Caco-2 (cell line): ENCODE measurements at regions not wholly inside any gene's neighbourhood (a gene's known extent, or its start where the extent isn't known, plus 50 kb on each side); places are given as distances from the start of the nearest gene placed in this dataset.

Experiments
- BruUV-seq: library from RNA; stranded (reverse); fragments of 400-500 nt; replicated peaks from 2 replicates; lab custom pipeline; 2021; lab: Mats Ljungman, UMichigan
- CTCF ChIA-PET: fragments of 300-600 bp; sonication (Branson Sonifier 250); formaldehyde crosslinking; loops from one replicate; lab custom pipeline; 2022; ENCODE audit warnings: antibody characterized with exemption; lab: Charles Lee
- POLR2A ChIA-PET: fragments of 300-600 bp; sonication (Branson Sonifier 250); formaldehyde crosslinking; loops from one replicate; lab custom pipeline; 2022; ENCODE audit warnings: antibody characterized with exemption; lab: Charles Lee
- DNase-seq, 2 experiments: peaks; one replicate each; pipeline versions ENCODE4 v3.0.0 to v3.0.0-alpha.2; 2020 to 2022
- H3K27me3 ChIP-seq: replicated peaks from 2 replicates; pipeline ENCODE4 v1.6.0; 2011; ENCODE audit warnings: low read length; ENCODE audit not compliant: control insufficient read depth, insufficient read depth
- H3K36me3 ChIP-seq: 2 replicates; pipeline ENCODE4 v1.5.1; 2011; ENCODE audit warnings: low read length; ENCODE audit not compliant: control insufficient read depth, insufficient read depth
- H3K4me1 ChIP-seq: fragments of 250-450 bp; sonication (Bioruptor Pico); 2 replicates; pipeline ENCODE4 v1.5.1; 2020; ENCODE audit warnings: mild to moderate bottlenecking
- H3K4me3 ChIP-seq: 2 replicates; pipeline ENCODE4 v1.5.1; 2011; ENCODE audit warnings: low read depth, mild to moderate bottlenecking, control low read depth, low read length
- H3K9me3 ChIP-seq: fragments of 250-450 bp; sonication (Bioruptor Pico); 2 replicates; pipeline ENCODE4 v1.5.1; 2020; ENCODE audit warnings: mild to moderate bottlenecking, moderate library complexity
- H3K27ac Mint-ChIP-seq: one replicate; pipeline ENCODE4 v1.8.0; 2022; ENCODE audit warnings: mixed read lengths; ENCODE audit not compliant: unreplicated experiment
- H3K27me3 Mint-ChIP-seq: one replicate; pipeline ENCODE4 v1.8.0; 2022; ENCODE audit warnings: mixed read lengths; ENCODE audit not compliant: insufficient read depth, unreplicated experiment
- H3K36me3 Mint-ChIP-seq: one replicate; pipeline ENCODE4 v1.8.0; 2022; ENCODE audit warnings: mild to moderate bottlenecking, mixed read lengths; ENCODE audit not compliant: insufficient read depth, unreplicated experiment
- H3K4me1 Mint-ChIP-seq: one replicate; pipeline ENCODE4 v1.8.0; 2022; ENCODE audit warnings: low read depth, mixed read lengths; ENCODE audit not compliant: unreplicated experiment
- H3K4me3 Mint-ChIP-seq: one replicate; pipeline ENCODE4 v1.8.0; 2022; ENCODE audit warnings: mild to moderate bottlenecking, moderate library complexity, mixed read lengths; ENCODE audit not compliant: unreplicated experiment
- H3K9me3 Mint-ChIP-seq: one replicate; pipeline ENCODE4 v1.8.0; 2022; ENCODE audit warnings: mixed read lengths; ENCODE audit not compliant: unreplicated experiment
- intact Hi-C: fragments of 100-400 bp; cut with micrococcal nuclease; formaldehyde crosslinking; loops from one replicate; pipeline ENCODE4 v1.10.0; 2022; ENCODE audit not compliant: unreplicated experiment
- TF ChIP-seq, protein P1 (sequence below), 2 experiments: fragments of 200-600 bp in 1 of 2; IDR thresholded peaks; 1 replicate in 1 of 2; 2 replicates in 1 of 2; pipeline versions ENCODE4 v1.5.1 to v1.8.0; 2011 to 2022; ENCODE audit warnings: antibody characterized with exemption in 1 of 2, control low read depth in 1 of 2, inconsistent platforms in 1 of 2, low read depth in 1 of 2, low read length in 1 of 2, mild to moderate bottlenecking in 1 of 2, moderate library complexity in 1 of 2; ENCODE audit not compliant: insufficient read depth in 1 of 2, severe bottlenecking in 1 of 2, unreplicated experiment in 1 of 2

DNA sequence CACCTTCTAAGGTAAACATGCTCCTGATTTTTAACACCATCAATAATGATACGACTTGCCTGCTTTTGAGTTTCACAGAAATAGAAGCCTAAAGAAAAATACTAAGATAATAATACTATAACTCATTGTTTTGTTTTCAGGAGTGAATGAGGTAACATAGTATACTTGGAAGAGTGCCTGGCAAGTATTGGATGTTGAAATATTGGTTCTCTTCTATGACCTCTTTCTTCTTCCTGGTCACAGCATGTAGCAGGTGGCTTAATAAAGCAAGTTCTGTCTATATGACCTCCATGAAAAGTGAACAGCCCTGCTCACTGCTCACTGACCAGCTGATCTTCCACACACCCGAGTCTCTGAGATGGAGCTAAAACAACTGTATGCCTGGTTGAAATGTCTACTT lies 312.3 kb upstream of the ONECUT1 start:
- no peak overlapping the region for H3K4me3 ChIP-seq
- intact Hi-C loops = no loop called here
- CTCF ChIA-PET = no interaction called here
- TF ChIP-seq, protein P1, sequence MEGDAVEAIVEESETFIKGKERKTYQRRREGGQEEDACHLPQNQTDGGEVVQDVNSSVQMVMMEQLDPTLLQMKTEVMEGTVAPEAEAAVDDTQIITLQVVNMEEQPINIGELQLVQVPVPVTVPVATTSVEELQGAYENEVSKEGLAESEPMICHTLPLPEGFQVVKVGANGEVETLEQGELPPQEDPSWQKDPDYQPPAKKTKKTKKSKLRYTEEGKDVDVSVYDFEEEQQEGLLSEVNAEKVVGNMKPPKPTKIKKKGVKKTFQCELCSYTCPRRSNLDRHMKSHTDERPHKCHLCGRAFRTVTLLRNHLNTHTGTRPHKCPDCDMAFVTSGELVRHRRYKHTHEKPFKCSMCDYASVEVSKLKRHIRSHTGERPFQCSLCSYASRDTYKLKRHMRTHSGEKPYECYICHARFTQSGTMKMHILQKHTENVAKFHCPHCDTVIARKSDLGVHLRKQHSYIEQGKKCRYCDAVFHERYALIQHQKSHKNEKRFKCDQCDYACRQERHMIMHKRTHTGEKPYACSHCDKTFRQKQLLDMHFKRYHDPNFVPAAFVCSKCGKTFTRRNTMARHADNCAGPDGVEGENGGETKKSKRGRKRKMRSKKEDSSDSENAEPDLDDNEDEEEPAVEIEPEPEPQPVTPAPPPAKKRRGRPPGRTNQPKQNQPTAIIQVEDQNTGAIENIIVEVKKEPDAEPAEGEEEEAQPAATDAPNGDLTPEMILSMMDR (IDR thresholded peaks at IDR 0.05; ENCODE audit: insufficient read depth in 1 of 2, low read depth in 1 of 2, low read length in 1 of 2, severe bottlenecking in 1 of 2, unreplicated experiment in 1 of 2) = no peak
- H3K4me3 Mint-ChIP-seq = no peak overlapping the region
- POLR2A ChIA-PET = no interaction called here
- no peaks in the 10 kb centered on the region for H3K9me3 Mint-ChIP-seq
- no TSS peak for BruUV-seq
- DNase-seq = no peak
- H3K36me3 ChIP-seq = no peaks in the 10 kb centered on the region
- H3K27me3 Mint-ChIP-seq = no peaks in the 10 kb centered on the region
- no peaks in the 10 kb centered on the region for H3K4me1 ChIP-seq
- no peaks in the 10 kb centered on the region for H3K27me3 ChIP-seq
- H3K4me1 Mint-ChIP-seq = no peaks in the 10 kb centered on the region
- no peaks in the 10 kb centered on the region for H3K9me3 ChIP-seq
- H3K27ac Mint-ChIP-seq = no peak overlapping the region
- no peaks in the 10 kb centered on the region for H3K36me3 Mint-ChIP-seq

DNA sequence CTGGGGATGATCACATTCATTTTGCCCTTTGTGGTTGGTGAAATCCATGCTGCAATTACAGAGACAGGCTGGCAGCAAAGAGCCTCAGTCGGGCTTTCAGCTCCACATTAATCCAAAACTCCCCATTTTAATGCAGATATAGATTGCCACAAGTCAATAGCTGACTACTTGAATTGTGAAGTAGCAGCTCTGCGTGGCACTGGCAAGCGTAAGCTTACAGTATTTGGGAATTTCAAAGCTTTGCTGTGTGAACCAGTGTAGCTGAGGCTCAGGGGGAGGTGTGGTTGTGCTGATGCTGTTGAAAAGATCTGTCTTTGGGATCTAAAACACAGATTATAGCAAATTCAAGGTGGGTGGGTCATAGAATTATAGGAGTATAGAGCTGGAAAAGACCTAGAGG lies 290.3 kb upstream of the ONECUT1 start:
- no peak for DNase-seq
- H3K27me3 ChIP-seq = no peaks in the 10 kb centered on the region
- Mint-ChIP-seq H3K27me3 (peaks cover 2% of the 10 kb centered on the region), H3K4me1 (no peaks in the 10 kb centered on the region), H3K4me3 (no peak overlapping the region), H3K36me3 (no peaks in the 10 kb centered on the region), H3K9me3 (no peaks in the 10 kb centered on the region), H3K27ac (no peak overlapping the region)
- no TSS peak for BruUV-seq
- TF ChIP-seq, protein P1 (IDR thresholded peaks at IDR 0.05; ENCODE audit: insufficient read depth in 1 of 2, low read depth in 1 of 2, low read length in 1 of 2, severe bottlenecking in 1 of 2, unreplicated experiment in 1 of 2) = no peak
- no peaks in the 10 kb centered on the region for H3K36me3 ChIP-seq
- no peaks in the 10 kb centered on the region for H3K9me3 ChIP-seq
- CTCF ChIA-PET = no interaction called here
- no peaks in the 10 kb centered on the region for H3K4me1 ChIP-seq
- POLR2A ChIA-PET = no interaction called here
- no peak overlapping the region for H3K4me3 ChIP-seq
- intact Hi-C loops = no loop called here

DNA sequence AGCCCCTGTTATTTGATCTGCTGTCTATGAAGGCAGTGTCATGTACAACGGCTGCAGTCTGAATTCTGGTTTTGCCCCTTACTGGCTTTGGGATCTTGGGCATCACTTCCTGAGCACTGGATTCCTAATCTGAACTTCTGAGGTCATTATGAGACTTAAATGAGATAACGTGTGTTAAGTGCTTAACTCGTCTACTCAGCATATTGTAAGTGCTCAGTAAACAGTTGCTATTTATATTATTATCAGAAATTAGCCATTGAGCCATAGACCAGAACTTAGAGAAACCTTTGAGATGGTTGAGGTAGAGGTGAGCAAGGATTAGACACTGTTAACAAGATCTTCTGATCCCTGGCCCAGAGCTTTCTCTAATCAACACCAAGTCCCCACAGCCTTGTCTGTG lies 284.1 kb upstream of the ONECUT1 start:
- H3K4me1 Mint-ChIP-seq = no peaks in the 10 kb centered on the region
- intact Hi-C loops = loop anchor here (10.0 kb wide), 1 partner anchor 121 kb away; no protein-coding TSS in a partner anchor
- CTCF ChIA-PET = no interaction called here

More for the DNA sequence above, 284.1 kb upstream of the ONECUT1 start:
- H3K9me3 ChIP-seq = no peaks in the 10 kb centered on the region
- H3K27me3 ChIP-seq = no peaks in the 10 kb centered on the region
- Mint-ChIP-seq H3K9me3 (no peaks in the 10 kb centered on the region), H3K27ac (no peak overlapping the region), H3K36me3 (no peaks in the 10 kb centered on the region), H3K4me3 (no peak overlapping the region), H3K27me3 (peaks cover 2% of the 10 kb centered on the region)
- H3K4me1 ChIP-seq = no peaks in the 10 kb centered on the region
- POLR2A ChIA-PET = no interaction called here
- BruUV-seq = no TSS peak
- H3K4me3 ChIP-seq = no peak overlapping the region
- H3K36me3 ChIP-seq = no peaks in the 10 kb centered on the region
- TF ChIP-seq, protein P1 (IDR thresholded peaks at IDR 0.05; ENCODE audit: insufficient read depth in 1 of 2, low read depth in 1 of 2, low read length in 1 of 2, severe bottlenecking in 1 of 2, unreplicated experiment in 1 of 2) = no peak
- DNase-seq = no peak
